SK-N-SH treated with all-trans-retinoic acid at 6 μM for 48 hours (cell line): ENCODE measurements at regions not wholly inside any gene's neighbourhood (a gene's known extent, or its start where the extent isn't known, plus 50 kb on each side); places are given as distances from the start of the nearest gene placed in this dataset.

Source experiments
- ATAC-seq: fragments of 200-7000 bp; cut with Tn5 transposase; 3 replicates; pipeline ENCODE4 v1.9.1; 2020; ENCODE audit warnings: mild to moderate bottlenecking, moderate library complexity
- ARNTL ChIP-seq: fragments of 450-650 bp; formaldehyde crosslinking; IDR thresholded peaks from 2 replicates; pipeline ENCODE4 v1.5.0; 2020; ENCODE audit warnings: low read depth, mild to moderate bottlenecking, moderate library complexity, borderline replicate concordance
- BACH2 ChIP-seq: fragments of 250-450 bp; sonication (Bioruptor Pico); IDR thresholded peaks from 2 replicates; pipeline ENCODE4 v1.9.0; 2021; ENCODE audit warnings: mild to moderate bottlenecking, borderline replicate concordance
- ESRRG ChIP-seq: fragments of 250-450 bp; sonication (Bioruptor Pico); IDR thresholded peaks from 2 replicates; pipeline ENCODE4 v1.6.1; 2021; ENCODE audit warnings: mild to moderate bottlenecking
- GLIS3 ChIP-seq: fragments of 250-450 bp; sonication (Bioruptor Pico); IDR thresholded peaks from 2 replicates; pipeline ENCODE4 v1.5.0; 2020; ENCODE audit warnings: mild to moderate bottlenecking, moderate library complexity
- ISL1 ChIP-seq: fragments of 250-450 bp; sonication (Bioruptor Pico); IDR thresholded peaks from 2 replicates; pipeline ENCODE4 v2.1.2; 2022; ENCODE audit warnings: mild to moderate bottlenecking, moderate library complexity
- OSR1 ChIP-seq: fragments of 250-450 bp; sonication (Bioruptor Pico); IDR thresholded peaks from 2 replicates; pipeline ENCODE4 v1.8.0; 2022; ENCODE audit warnings: moderate library complexity, mild to moderate bottlenecking, inconsistent platforms
- PPARA ChIP-seq: fragments of 250-450 bp; sonication (Bioruptor Pico); IDR thresholded peaks from 2 replicates; pipeline ENCODE4 v1.5.0; 2020; ENCODE audit warnings: mild to moderate bottlenecking, borderline replicate concordance
- RARB ChIP-seq: fragments of 250-450 bp; sonication (Bioruptor Pico); IDR thresholded peaks from 2 replicates; pipeline ENCODE4 v1.8.0; 2021; ENCODE audit warnings: mild to moderate bottlenecking, moderate library complexity
- TCF4 ChIP-seq: fragments of 250-450 bp; sonication (Bioruptor Pico); IDR thresholded peaks from 2 replicates; pipeline ENCODE4 v1.8.0; 2021; ENCODE audit warnings: mild to moderate bottlenecking, moderate library complexity, borderline replicate concordance
- TOX ChIP-seq: fragments of 250-450 bp; sonication (Bioruptor Pico); IDR thresholded peaks from 2 replicates; pipeline ENCODE4 v1.8.0; 2021; ENCODE audit warnings: mild to moderate bottlenecking, moderate library complexity, borderline replicate concordance
- ZC3H10 ChIP-seq: fragments of 250-450 bp; sonication (Bioruptor Pico); IDR thresholded peaks from 2 replicates; pipeline ENCODE4 v1.5.1; 2021; ENCODE audit warnings: mild to moderate bottlenecking, moderate library complexity
- ZFP3 ChIP-seq: fragments of 250-450 bp; sonication (Bioruptor Pico); IDR thresholded peaks from 2 replicates; pipeline ENCODE4 v1.5.0; 2020; ENCODE audit warnings: mild to moderate bottlenecking, moderate library complexity
- ZNF565 ChIP-seq: fragments of 450-650 bp; formaldehyde crosslinking; conservative IDR thresholded peaks from 2 replicates; pipeline ENCODE4 v1.5.0; 2020; ENCODE audit warnings: low read depth, mild to moderate bottlenecking, moderate library complexity
- ZNF70 ChIP-seq: fragments of 450-650 bp; formaldehyde crosslinking; IDR thresholded peaks from 2 replicates; pipeline ENCODE4 v1.5.0; 2020; ENCODE audit warnings: mild to moderate bottlenecking, moderate library complexity
- ZNF8 ChIP-seq: fragments of 450-650 bp; formaldehyde crosslinking; IDR thresholded peaks from 2 replicates; pipeline ENCODE4 v1.5.0; 2020; ENCODE audit warnings: mild to moderate bottlenecking, moderate library complexity
- TF ChIP-seq, protein P1 (sequence below): fragments of 250-450 bp; sonication (Bioruptor Pico); IDR thresholded peaks from 2 replicates; pipeline ENCODE4 v1.5.0; 2020; ENCODE audit warnings: mild to moderate bottlenecking, moderate library complexity
- TF ChIP-seq, protein P2 (sequence below): fragments of 250-450 bp; sonication (Bioruptor Pico); IDR thresholded peaks from 2 replicates; pipeline ENCODE4 v1.5.1; 2021; ENCODE audit warnings: mild to moderate bottlenecking, moderate library complexity
- TF ChIP-seq, protein P3 (sequence below): fragments of 250-450 bp; sonication (Bioruptor Pico); IDR thresholded peaks from 2 replicates; pipeline ENCODE4 v1.8.0; 2021; ENCODE audit warnings: low read depth, mild to moderate bottlenecking, moderate library complexity, borderline replicate concordance
- TF ChIP-seq, protein P4 (sequence below): fragments of 250-450 bp; sonication (Bioruptor Pico); IDR thresholded peaks from 2 replicates; pipeline ENCODE4 v1.5.1; 2020; ENCODE audit warnings: low read depth, mild to moderate bottlenecking, moderate library complexity

DNA sequence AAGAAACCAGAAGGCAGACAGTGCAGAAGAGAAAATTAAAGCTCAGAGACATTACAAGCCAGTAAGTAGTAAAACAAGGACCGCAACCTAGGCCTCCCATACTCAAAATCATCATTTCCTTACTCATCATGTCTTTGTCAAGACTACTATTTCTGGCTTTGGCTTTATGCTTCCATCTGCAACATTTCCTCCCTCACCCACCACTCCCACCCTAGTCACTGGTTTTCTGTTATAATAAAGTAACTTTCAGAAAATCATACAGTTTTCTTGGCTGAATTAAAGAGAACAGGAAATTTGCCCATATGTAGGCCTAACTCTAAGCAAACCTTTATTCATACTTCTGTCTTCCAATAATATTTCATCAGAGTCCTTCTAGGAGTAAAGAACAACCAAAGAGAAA lies 247.6 kb upstream of the RORA start:
- TF ChIP-seq ZNF70 (CRISPR knock-in tag), result no peak
- TF ChIP-seq, protein P1, sequence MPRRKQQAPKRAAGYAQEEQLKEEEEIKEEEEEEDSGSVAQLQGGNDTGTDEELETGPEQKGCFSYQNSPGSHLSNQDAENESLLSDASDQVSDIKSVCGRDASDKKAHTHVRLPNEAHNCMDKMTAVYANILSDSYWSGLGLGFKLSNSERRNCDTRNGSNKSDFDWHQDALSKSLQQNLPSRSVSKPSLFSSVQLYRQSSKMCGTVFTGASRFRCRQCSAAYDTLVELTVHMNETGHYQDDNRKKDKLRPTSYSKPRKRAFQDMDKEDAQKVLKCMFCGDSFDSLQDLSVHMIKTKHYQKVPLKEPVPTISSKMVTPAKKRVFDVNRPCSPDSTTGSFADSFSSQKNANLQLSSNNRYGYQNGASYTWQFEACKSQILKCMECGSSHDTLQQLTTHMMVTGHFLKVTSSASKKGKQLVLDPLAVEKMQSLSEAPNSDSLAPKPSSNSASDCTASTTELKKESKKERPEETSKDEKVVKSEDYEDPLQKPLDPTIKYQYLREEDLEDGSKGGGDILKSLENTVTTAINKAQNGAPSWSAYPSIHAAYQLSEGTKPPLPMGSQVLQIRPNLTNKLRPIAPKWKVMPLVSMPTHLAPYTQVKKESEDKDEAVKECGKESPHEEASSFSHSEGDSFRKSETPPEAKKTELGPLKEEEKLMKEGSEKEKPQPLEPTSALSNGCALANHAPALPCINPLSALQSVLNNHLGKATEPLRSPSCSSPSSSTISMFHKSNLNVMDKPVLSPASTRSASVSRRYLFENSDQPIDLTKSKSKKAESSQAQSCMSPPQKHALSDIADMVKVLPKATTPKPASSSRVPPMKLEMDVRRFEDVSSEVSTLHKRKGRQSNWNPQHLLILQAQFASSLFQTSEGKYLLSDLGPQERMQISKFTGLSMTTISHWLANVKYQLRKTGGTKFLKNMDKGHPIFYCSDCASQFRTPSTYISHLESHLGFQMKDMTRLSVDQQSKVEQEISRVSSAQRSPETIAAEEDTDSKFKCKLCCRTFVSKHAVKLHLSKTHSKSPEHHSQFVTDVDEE, result no peak
- TF ChIP-seq ARNTL (CRISPR knock-in tag), result no peak
- no peak for TF ChIP-seq ZNF8 (CRISPR knock-in tag)
- TF ChIP-seq, protein P2, sequence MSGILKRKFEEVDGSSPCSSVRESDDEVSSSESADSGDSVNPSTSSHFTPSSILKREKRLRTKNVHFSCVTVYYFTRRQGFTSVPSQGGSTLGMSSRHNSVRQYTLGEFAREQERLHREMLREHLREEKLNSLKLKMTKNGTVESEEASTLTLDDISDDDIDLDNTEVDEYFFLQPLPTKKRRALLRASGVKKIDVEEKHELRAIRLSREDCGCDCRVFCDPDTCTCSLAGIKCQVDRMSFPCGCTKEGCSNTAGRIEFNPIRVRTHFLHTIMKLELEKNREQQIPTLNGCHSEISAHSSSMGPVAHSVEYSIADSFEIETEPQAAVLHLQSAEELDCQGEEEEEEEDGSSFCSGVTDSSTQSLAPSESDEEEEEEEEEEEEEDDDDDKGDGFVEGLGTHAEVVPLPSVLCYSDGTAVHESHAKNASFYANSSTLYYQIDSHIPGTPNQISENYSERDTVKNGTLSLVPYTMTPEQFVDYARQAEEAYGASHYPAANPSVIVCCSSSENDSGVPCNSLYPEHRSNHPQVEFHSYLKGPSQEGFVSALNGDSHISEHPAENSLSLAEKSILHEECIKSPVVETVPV (CRISPR knock-in tag), result no peak
- no peak for TF ChIP-seq ISL1 (CRISPR knock-in tag)
- no peak for TF ChIP-seq TOX
- no peak for ATAC-seq

DNA sequence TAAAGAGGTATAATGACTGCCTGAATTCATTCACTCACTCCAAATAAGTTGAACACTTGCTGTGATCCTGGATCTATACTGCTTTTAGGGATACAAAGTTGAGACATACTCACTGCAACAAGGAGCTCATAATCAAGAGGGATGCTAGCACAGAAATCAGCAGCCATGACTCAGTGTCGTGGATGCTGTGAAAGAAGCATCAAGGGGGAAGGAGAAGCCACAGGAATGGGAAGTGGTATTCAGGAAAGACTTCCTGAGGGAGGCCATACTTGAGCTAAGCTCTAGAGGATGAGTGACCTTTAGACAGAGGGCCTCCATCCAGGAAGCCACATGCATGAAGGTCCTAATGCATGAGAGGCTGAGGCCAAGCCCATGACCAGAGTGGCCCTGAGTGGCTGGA lies 245.7 kb upstream of the RORA start:
- TF ChIP-seq ISL1 (CRISPR knock-in tag) (no peak), TCF4 (no peak), TOX (no peak), ZC3H10 (CRISPR knock-in tag) (no peak), ZFP3 (no peak), ARNTL (CRISPR knock-in tag) (no peak), GLIS3 (no peak), ZNF565 (CRISPR knock-in tag) (no peak), PPARA (no peak), ESRRG (no peak), BACH2 (CRISPR knock-in tag) (no peak), RARB (CRISPR knock-in tag) (no peak), OSR1 (CRISPR knock-in tag) (no peak)
- TF ChIP-seq, protein P3, sequence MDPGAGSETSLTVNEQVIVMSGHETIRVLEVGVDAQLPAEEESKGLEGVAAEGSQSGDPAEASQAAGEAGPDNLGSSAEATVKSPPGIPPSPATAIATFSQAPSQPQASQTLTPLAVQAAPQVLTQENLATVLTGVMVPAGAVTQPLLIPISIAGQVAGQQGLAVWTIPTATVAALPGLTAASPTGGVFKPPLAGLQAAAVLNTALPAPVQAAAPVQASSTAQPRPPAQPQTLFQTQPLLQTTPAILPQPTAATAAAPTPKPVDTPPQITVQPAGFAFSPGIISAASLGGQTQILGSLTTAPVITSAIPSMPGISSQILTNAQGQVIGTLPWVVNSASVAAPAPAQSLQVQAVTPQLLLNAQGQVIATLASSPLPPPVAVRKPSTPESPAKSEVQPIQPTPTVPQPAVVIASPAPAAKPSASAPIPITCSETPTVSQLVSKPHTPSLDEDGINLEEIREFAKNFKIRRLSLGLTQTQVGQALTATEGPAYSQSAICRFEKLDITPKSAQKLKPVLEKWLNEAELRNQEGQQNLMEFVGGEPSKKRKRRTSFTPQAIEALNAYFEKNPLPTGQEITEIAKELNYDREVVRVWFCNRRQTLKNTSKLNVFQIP (CRISPR knock-in tag), result no peak
- TF ChIP-seq, protein P4, sequence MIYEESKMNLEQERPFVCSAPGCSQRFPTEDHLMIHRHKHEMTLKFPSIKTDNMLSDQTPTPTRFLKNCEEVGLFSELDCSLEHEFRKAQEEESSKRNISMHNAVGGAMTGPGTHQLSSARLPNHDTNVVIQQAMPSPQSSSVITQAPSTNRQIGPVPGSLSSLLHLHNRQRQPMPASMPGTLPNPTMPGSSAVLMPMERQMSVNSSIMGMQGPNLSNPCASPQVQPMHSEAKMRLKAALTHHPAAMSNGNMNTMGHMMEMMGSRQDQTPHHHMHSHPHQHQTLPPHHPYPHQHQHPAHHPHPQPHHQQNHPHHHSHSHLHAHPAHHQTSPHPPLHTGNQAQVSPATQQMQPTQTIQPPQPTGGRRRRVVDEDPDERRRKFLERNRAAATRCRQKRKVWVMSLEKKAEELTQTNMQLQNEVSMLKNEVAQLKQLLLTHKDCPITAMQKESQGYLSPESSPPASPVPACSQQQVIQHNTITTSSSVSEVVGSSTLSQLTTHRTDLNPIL (CRISPR knock-in tag), result no peak
- ATAC-seq, result peak; percentile 35; the same call in 1 of the 3 replicates

DNA sequence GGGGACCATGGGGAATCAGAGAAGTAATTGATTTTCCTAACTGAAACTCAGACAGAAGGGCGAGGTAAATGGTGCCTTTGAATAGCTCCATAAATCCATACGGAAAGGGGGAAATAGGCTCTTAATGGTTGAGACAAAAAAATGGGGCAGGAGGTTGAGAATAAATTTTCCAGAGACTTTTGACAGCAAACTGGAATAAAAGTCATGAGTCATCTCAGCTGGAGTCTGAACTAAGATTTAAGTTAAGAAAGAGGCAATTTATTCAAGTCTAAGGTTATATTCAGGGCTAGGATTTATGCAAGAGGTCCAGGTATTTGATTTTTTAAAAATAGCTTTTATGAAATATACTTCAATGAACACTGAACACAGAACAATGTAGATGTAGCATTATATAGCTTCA lies 238.7 kb upstream of the RORA start:
- ATAC-seq, result peak; percentile 79
- TF ChIP-seq, protein P1, result no peak
- peak; percentile 82; the same call in 1 of the 2 replicates for TF ChIP-seq ZC3H10 (CRISPR knock-in tag)
- peak; percentile 80 for TF ChIP-seq TOX
- no peak for TF ChIP-seq ARNTL (CRISPR knock-in tag)
- TF ChIP-seq ISL1 (CRISPR knock-in tag), result peak; percentile 70
- TF ChIP-seq, protein P3 (CRISPR knock-in tag), result no peak
- TF ChIP-seq, protein P2 (CRISPR knock-in tag), result no peak
- TF ChIP-seq PPARA, result no peak
